Parathyroid adenoma (tissue), 2 donors: ENCODE measurements at regions not wholly inside any gene's neighbourhood (a gene's known extent, or its start where the extent isn't known, plus 50 kb on each side); places are given as distances from the start of the nearest gene placed in this dataset.

Experiments used
- H2AFZ ChIP-seq: fragments of 300-600 bp; sonication (generic); one replicate; pipeline ENCODE4 v1.7.0; 2017; ENCODE audit warnings: antibody characterized with exemption, mild to moderate bottlenecking
- H3K27ac ChIP-seq: fragments of 300-600 bp; sonication (generic); one replicate; pipeline ENCODE4 v1.7.0; 2017
- H3K27me3 ChIP-seq: fragments of 300-600 bp; sonication (generic); one replicate; pipeline ENCODE4 v1.7.0; 2017; ENCODE audit warnings: low read length; ENCODE audit not compliant: control insufficient read depth, insufficient read depth
- H3K36me3 ChIP-seq: fragments of 300-600 bp; sonication (generic); one replicate; pipeline ENCODE4 v1.7.0; 2017; ENCODE audit warnings: low read length; ENCODE audit not compliant: control insufficient read depth, insufficient read depth
- H3K4me1 ChIP-seq: fragments of 300-600 bp; sonication (generic); one replicate; pipeline ENCODE4 v1.7.0; 2017; ENCODE audit warnings: control low read depth
- H3K4me2 ChIP-seq: fragments of 300-600 bp; sonication (generic); one replicate; pipeline ENCODE4 v1.7.0; 2017; ENCODE audit warnings: low read length
- H3K4me3 ChIP-seq: fragments of 300-600 bp; sonication (generic); one replicate; pipeline ENCODE4 v1.7.0; 2017; ENCODE audit warnings: low read depth, low read length
- H3K79me2 ChIP-seq: fragments of 300-600 bp; sonication (generic); one replicate; pipeline ENCODE4 v1.7.0; 2017; ENCODE audit warnings: control low read depth
- H3K9ac ChIP-seq: fragments of 300-600 bp; sonication (generic); one replicate; pipeline ENCODE4 v1.7.0; 2017; ENCODE audit warnings: mild to moderate bottlenecking
- H3K9me3 ChIP-seq: fragments of 300-600 bp; sonication (generic); one replicate; pipeline ENCODE4 v1.7.0; 2017; ENCODE audit warnings: low read length; ENCODE audit not compliant: control insufficient read depth
- CTCF ChIP-seq: fragments of 300-600 bp; sonication (generic); IDR thresholded peaks from one replicate; pipeline ENCODE4 v1.7.0; 2017; ENCODE audit warnings: antibody characterized with exemption, mild to moderate bottlenecking
- donor health status: primary hyperparathyroidism.

DNA sequence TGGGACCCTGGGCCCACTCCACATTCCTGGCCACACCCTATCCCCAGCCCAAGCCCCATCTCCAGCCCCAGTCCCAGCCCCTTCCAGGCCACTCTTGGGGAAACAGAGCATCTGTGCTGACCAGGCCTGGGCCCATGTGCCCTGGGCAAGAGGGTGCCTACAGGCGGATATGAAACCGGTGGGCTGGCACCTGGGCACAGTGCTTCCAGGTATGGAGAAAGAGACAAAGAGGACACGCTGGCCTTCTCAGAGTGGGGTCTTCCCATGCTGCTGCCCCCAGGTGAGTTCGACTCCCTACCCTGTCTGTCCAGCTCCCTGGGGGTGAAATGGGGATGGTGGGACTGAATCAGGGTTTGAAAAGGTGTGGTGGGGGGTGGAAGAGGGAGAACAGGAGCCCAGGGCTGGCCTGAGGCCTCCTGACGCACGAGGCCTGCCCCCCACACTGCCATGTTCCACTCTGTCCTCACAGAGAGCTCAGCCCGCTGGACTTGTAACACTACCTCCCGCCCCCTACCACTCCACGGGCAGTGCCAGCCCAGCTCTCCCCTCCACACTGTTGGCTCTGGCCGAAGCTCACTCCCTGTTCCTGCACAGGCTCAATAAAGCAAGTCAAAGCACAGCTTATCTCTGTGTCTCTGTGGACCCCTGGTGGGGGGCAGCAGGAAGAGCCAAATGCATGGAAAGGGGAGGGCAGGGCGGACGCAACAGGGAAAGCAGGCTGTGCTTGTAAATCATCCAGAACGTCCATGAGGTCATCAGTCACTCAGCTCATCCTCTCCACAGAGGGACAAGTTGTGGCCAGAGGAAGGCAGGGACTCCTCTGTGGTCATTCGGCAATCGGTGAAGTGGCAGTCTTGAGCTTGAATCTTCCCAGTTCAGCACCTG, 71.1 kb upstream of the TMEM97 start:
- Histone ChIP-seq H3K4me3 (no peak overlapping the region), H3K9me3 (no peaks in the 10 kb centered on the region), H3K4me2 (no peak overlapping the region), H2AFZ (peak overlapping the region; percentile 57), H3K36me3 (no peaks in the 10 kb centered on the region), H3K4me1 (no peaks in the 10 kb centered on the region), H3K27me3 (no peaks in the 10 kb centered on the region), H3K9ac (no peak overlapping the region), H3K27ac (no peak overlapping the region), H3K79me2 (no peaks in the 10 kb centered on the region)
- TF ChIP-seq CTCF: peak; percentile 22

DNA sequence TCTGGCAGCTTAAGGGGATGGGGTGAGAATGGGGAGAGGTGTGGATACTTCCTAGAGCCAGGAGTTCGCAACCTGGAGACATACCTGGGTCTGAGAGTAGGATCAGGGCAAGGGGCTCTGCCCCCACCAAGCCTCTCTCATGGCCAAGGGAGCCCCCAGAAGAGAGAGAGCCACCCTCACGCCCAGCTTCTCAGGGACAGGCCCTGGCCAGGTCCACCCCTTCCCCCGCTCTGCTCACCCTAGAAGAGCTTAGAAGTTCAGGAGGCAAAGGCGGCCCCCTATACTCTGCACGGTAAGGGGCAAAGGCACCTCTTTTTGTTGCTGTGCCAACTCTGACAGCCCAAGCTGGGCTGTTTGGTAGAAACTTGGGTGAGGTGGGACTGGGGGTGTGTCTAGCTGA, 69.3 kb upstream of the TMEM97 start:
- H3K4me2 ChIP-seq: no peak overlapping the region
- no peaks in the 10 kb centered on the region for H3K4me1 ChIP-seq
- no peak overlapping the region for H2AFZ ChIP-seq
- no peak overlapping the region for H3K27ac ChIP-seq
- no peaks in the 10 kb centered on the region for H3K36me3 ChIP-seq
- no peak overlapping the region for H3K4me3 ChIP-seq
- no peak for TF ChIP-seq CTCF
- H3K9me3 ChIP-seq: no peaks in the 10 kb centered on the region
- no peak overlapping the region for H3K9ac ChIP-seq
- H3K79me2 ChIP-seq: no peaks in the 10 kb centered on the region
- H3K27me3 ChIP-seq: no peaks in the 10 kb centered on the region

GRCh38 chr17:28252436-28252835, 66.6 kb upstream of the TMEM97 start:
- no peaks in the 10 kb centered on the region for H3K36me3 ChIP-seq
- H3K9ac ChIP-seq: no peak overlapping the region
- no peaks in the 10 kb centered on the region for H3K4me1 ChIP-seq
- no peak overlapping the region for H3K4me3 ChIP-seq
- no peaks in the 10 kb centered on the region for H3K9me3 ChIP-seq
- no peak overlapping the region for H3K4me2 ChIP-seq
- TF ChIP-seq CTCF: no peak
- no peak overlapping the region for H2AFZ ChIP-seq
- no peak overlapping the region for H3K27ac ChIP-seq
- no peaks in the 10 kb centered on the region for H3K79me2 ChIP-seq
- H3K27me3 ChIP-seq: no peaks in the 10 kb centered on the region

- TF ChIP-seq CTCF: no peak
- H2AFZ ChIP-seq: no peak overlapping the region
- H3K27ac ChIP-seq: no peak overlapping the region
- H3K9ac ChIP-seq: no peak overlapping the region
- H3K36me3 ChIP-seq: no peaks in the 10 kb centered on the region
- no peaks in the 10 kb centered on the region for H3K9me3 ChIP-seq
- H3K4me1 ChIP-seq: no peaks in the 10 kb centered on the region
- no peak overlapping the region for H3K4me2 ChIP-seq
- H3K79me2 ChIP-seq: no peaks in the 10 kb centered on the region
- no peak overlapping the region for H3K4me3 ChIP-seq
- H3K27me3 ChIP-seq: no peaks in the 10 kb centered on the region
Measured at GRCh38 chr17:28253663-28254062, 65.3 kb upstream of the TMEM97 start.

DNA sequence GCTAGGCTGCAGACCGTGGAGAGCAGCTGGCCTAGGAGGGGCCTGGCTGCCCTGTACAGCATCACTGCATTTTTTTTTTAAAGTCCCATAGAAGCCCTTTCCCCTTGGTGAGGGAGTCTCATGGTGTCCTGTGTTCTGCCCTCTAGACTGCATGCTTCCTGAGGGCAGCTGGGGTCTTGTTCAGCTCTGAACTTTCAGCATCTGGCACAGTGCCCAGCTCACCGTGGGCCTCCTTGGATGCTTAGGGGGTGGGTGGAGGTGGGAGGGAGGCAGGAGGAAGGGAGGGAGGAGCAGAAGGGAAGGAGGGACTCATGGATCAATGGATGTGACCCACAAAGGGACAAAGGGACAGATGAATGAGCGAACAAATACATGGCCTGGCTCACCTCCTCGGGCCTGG, 63.4 kb upstream of the TMEM97 start:
- TF ChIP-seq CTCF: no peak
- Histone ChIP-seq H3K4me2 (no peak overlapping the region), H2AFZ (no peak overlapping the region), H3K9ac (no peak overlapping the region), H3K36me3 (no peaks in the 10 kb centered on the region), H3K9me3 (no peaks in the 10 kb centered on the region), H3K4me3 (no peak overlapping the region), H3K4me1 (no peaks in the 10 kb centered on the region), H3K79me2 (no peaks in the 10 kb centered on the region), H3K27me3 (no peaks in the 10 kb centered on the region), H3K27ac (no peak overlapping the region)
